ENCODE measurements at regions not wholly inside any gene's neighbourhood (a gene's known extent, or its start where the extent isn't known, plus 50 kb on each side); places are given as distances from the start of the nearest gene placed in this dataset.
"Not testable (repeated sequence)": the region's sequence is repeated elsewhere in the genome, so short reads cannot be mapped to it uniquely, and the experiment has no call there.

- no peaks in the 10 kb centered on the region for H3K9me3 ChIP-seq
- 78 to 85% (median 83%) methylated on average over 4 of the region's 4 CpGs for WGBS, 5 donors
- no peak for TF ChIP-seq POLR2A (IDR thresholded peaks at IDR 0.05)
- TF ChIP-seq POLR2AphosphoS5 (IDR thresholded peaks at IDR 0.05), result no peak
- no peak for TF ChIP-seq CTCF (IDR thresholded peaks at IDR 0.05)
- TF ChIP-seq EP300 (IDR thresholded peaks at IDR 0.05), result no peak
Observed at GRCh38 chr10:118823256-118823907, 68.6 kb upstream of the CACUL1 start.

GRCh38 chr10:118827053-118827452 is 72.3 kb upstream of the CACUL1 start:
- no peak overlapping the region for H3K27ac ChIP-seq
- H3K27me3 ChIP-seq, result no peaks in the 10 kb centered on the region
- no peaks in the 10 kb centered on the region for H3K9me3 ChIP-seq
- no peak for DNase-seq
- TF ChIP-seq POLR2AphosphoS5 (IDR thresholded peaks at IDR 0.05) (no peak), CTCF (IDR thresholded peaks at IDR 0.05) (no peak), POLR2A (IDR thresholded peaks at IDR 0.05) (no peak), EP300 (IDR thresholded peaks at IDR 0.05) (no peak)
- intact Hi-C loops (cut with DNase I; ENCODE audit: low total_unique reads), result no loop called here
- H3K4me3 ChIP-seq, result no peak overlapping the region
- WGBS, 5 donors, result 0 to 47% (median 11%) methylated on average over 1 of the region's 1 CpG
- peaks cover 0 to 6% (median 3%) of the 10 kb centered on the region in 4 donors for H3K4me1 ChIP-seq
- no peaks in the 10 kb centered on the region for H3K36me3 ChIP-seq

More at GRCh38 chr10:118823256-118823907, 68.6 kb upstream of the CACUL1 start:
- Histone ChIP-seq H3K4me1 (no peaks in the 10 kb centered on the region), H3K4me3 (no peak overlapping the region), H3K27ac (no peak overlapping the region), H3K36me3 (no peaks in the 10 kb centered on the region), H3K27me3 (no peaks in the 10 kb centered on the region)
- no peak for DNase-seq
- intact Hi-C loops (cut with DNase I; ENCODE audit: low total_unique reads), result no loop called here

- 80 to 86% (median 82%) methylated on average over 7 of the region's 7 CpGs for WGBS, 5 donors
- Histone ChIP-seq H3K4me1 (peaks cover 0 to 11% (median 7%) of the 10 kb centered on the region in 4 donors), H3K27ac (no peak overlapping the region), H3K27me3 (no peaks in the 10 kb centered on the region), H3K4me3 (no peak overlapping the region), H3K9me3 (no peaks in the 10 kb centered on the region), H3K36me3 (no peaks in the 10 kb centered on the region)
- intact Hi-C loops (cut with DNase I; ENCODE audit: low total_unique reads), result no loop called here
- TF ChIP-seq EP300 (IDR thresholded peaks at IDR 0.05) (no peak), CTCF (IDR thresholded peaks at IDR 0.05) (no peak), POLR2A (IDR thresholded peaks at IDR 0.05) (no peak), POLR2AphosphoS5 (IDR thresholded peaks at IDR 0.05) (no peak)
- DNase-seq, result no peak
Observed at GRCh38 chr10:118827466-118828155, 72.8 kb upstream of the CACUL1 start.

- Histone ChIP-seq H3K36me3 (no peaks in the 10 kb centered on the region), H3K4me3 (peak overlapping the region in 1 of 4 donors; percentile 2)
- intact Hi-C loops (cut with DNase I; ENCODE audit: low total_unique reads), result no loop called here
Observed at GRCh38 chr10:118832241-118832651, 77.5 kb upstream of the CACUL1 start.

GRCh38 chr10:118834370-118834769 is 79.6 kb upstream of the CACUL1 start:
- 62 to 98% (median 85%) methylated on average over 5 of the region's 5 CpGs for WGBS, 5 donors
- peaks cover 0 to 11% (median 7%) of the 10 kb centered on the region in 4 donors for H3K4me1 ChIP-seq
- H3K27me3 ChIP-seq; H3K4me3 ChIP-seq; intact Hi-C loops (cut with DNase I; ENCODE audit: low total_unique reads); H3K9me3 ChIP-seq; DNase-seq; H3K27ac ChIP-seq; H3K36me3 ChIP-seq: not testable (repeated sequence)

More at GRCh38 chr10:118832241-118832651, 77.5 kb upstream of the CACUL1 start:
- Histone ChIP-seq H3K4me1 (peaks cover 0 to 11% (median 7%) of the 10 kb centered on the region in 4 donors), H3K9me3 (no peaks in the 10 kb centered on the region), H3K27me3 (no peaks in the 10 kb centered on the region), H3K27ac (no peak overlapping the region)
- peak; percentile 37 to 55 for DNase-seq
- TF ChIP-seq EP300 (IDR thresholded peaks at IDR 0.05), result no peak
- WGBS, 5 donors, result 47 to 58% (median 48%) methylated on average over 7 of the region's 7 CpGs

All from stomach (tissue), 8 donors.